ENCODE measurements at regions not wholly inside any gene's neighbourhood (a gene's known extent, or its start where the extent isn't known, plus 50 kb on each side); places are given as distances from the start of the nearest gene placed in this dataset.

DNA sequence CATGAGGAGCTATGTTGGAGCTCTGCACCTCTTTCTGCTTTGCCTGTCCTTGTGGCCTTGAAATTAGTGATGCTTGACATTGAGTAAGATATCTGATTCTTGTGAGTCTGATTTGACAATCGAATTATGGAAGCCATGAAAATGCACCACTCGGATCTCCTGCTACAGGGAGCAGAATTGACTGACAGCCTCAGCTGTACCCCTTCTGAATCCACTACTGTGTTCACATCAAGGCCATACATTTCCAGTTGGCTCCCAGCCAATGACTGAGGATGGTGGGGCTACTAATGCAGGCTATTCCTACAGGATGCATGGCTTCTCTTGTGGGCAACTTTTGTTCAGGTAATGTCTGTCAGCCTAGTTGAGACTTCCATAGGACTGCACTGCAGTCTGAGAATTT lies 321.9 kb downstream of the REEP3 start:
- no peak for TF ChIP-seq CTCF (IDR thresholded peaks at IDR 0.05; ENCODE audit: low read length)
- no peak for TF ChIP-seq EZH2 (IDR thresholded peaks at IDR 0.05; ENCODE audit: borderline replicate concordance, low read length)
